VCaP (cell line): ENCODE measurements at regions not wholly inside any gene's neighbourhood (a gene's known extent, or its start where the extent isn't known, plus 50 kb on each side); places are given as distances from the start of the nearest gene placed in this dataset.
A peak's percentile ranks its signal among the peaks of the same experiment; 100 is the strongest.

Experiments
- H3K27ac ChIP-seq: fragments of 450-650 bp; 2 replicates; pipeline ENCODE4 v1.5.1; 2017
- TF ChIP-seq, protein P1 (sequence below): fragments of 450-650 bp; conservative IDR thresholded peaks from 2 replicates; pipeline ENCODE4 v1.5.1; 2017; ENCODE audit warnings: mild to moderate bottlenecking, moderate library complexity

DNA sequence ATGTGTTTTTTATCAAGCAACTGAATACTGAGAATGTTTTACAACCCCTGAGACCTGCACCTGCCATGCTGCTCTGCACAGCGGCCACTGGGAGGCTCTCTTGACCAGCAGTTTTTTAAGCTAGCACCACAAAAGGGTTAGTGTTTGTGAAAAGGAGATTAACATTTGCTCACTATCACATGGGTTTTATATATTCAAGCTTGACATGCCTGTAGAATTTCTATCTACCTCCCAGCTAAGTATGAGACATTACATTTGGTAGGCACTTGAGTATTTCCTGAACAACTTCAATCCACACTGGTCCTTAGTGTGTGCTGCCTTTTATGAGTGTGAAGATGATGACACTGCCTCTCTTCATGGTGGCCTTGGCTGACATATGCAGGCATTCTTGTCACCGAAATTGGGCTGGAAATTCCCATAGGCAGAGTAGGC lies 1238.9 kb downstream of the UQCRFS1 start:
- peak overlapping the region; percentile 70; the same call in 1 of the 2 replicates for H3K27ac ChIP-seq
- TF ChIP-seq, protein P1, sequence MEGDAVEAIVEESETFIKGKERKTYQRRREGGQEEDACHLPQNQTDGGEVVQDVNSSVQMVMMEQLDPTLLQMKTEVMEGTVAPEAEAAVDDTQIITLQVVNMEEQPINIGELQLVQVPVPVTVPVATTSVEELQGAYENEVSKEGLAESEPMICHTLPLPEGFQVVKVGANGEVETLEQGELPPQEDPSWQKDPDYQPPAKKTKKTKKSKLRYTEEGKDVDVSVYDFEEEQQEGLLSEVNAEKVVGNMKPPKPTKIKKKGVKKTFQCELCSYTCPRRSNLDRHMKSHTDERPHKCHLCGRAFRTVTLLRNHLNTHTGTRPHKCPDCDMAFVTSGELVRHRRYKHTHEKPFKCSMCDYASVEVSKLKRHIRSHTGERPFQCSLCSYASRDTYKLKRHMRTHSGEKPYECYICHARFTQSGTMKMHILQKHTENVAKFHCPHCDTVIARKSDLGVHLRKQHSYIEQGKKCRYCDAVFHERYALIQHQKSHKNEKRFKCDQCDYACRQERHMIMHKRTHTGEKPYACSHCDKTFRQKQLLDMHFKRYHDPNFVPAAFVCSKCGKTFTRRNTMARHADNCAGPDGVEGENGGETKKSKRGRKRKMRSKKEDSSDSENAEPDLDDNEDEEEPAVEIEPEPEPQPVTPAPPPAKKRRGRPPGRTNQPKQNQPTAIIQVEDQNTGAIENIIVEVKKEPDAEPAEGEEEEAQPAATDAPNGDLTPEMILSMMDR, result peak; percentile 93

DNA sequence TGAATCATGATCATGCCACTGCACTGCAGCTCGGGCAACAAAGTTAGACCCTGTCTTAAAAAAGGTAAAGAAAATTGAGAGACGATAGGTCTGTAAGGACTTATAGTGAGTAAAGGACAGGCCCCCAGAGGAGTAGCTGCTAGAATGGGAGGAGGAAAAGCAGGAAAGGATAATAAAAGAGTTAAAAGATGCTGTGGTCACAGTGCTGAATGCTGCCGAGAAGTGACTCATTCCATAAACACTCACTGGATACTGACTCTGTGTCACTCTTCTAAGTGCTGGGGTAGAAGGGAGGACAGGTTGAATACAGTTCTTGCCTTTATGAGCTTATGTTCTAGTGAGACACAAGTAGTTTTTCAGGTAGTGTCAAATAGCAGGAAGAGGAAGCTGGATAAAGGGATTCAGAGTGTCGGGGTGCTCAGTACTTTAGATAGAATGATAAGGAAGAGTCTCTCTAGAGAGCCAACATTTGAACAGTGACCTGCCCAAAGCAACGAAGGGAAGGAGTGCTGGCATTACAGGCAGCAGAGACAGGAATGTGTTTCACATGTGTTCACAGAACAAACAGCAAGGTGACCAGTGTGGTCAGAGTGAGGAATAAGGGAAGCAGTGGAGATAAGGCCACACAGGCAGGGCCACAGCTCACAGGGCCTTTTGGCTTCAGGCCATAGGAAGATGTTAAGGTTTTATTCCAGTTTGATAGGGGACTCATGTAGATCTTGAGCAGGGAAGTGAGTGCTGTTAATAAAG lies 1240.5 kb downstream of the UQCRFS1 start:
- TF ChIP-seq, protein P1, result no peak
- H3K27ac ChIP-seq, result peak overlapping the region; percentile 70

DNA sequence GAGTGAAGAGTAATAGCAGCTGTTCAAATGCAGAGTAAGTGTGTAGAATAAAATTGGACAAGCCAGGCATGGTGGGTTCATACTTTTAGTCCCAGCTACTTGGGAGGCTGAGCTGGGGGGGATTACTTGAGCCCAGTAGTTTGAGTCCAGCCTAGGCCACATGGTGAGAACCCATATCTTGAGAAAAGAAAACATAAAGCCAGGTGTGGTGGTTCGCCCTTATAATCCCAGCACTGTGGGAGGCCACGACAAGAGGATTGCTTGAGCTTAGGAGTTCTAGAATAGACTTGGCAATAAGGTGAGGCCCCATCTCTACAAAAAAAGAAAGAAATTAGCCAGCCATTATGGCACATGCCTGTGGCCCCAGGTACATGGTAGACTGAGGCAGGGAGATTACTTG lies 1241.1 kb downstream of the UQCRFS1 start:
- peak overlapping the region; percentile 70 for H3K27ac ChIP-seq
- TF ChIP-seq, protein P1, result no peak

DNA sequence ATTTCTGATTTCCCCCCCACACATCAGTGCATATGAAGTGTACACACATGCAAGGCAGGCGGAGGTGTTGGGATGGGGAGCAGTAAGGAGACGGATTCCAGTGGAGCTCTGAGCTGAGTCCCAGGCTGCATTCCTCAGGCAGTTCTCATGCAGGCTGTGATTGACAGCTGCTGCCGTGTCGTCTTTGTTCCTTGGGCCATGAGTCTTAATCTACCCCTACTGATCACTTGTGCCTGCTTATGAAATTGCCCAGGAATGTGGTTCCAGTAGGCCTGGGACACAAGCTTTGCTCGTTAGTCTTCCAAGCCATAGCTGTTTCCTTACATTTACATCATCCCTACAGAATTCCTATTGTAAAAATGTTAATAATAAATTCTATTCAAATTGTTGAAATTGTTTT lies 1241.9 kb downstream of the UQCRFS1 start:
- H3K27ac ChIP-seq, result peak overlapping the region; percentile 70; the same call in 1 of the 2 replicates

DNA sequence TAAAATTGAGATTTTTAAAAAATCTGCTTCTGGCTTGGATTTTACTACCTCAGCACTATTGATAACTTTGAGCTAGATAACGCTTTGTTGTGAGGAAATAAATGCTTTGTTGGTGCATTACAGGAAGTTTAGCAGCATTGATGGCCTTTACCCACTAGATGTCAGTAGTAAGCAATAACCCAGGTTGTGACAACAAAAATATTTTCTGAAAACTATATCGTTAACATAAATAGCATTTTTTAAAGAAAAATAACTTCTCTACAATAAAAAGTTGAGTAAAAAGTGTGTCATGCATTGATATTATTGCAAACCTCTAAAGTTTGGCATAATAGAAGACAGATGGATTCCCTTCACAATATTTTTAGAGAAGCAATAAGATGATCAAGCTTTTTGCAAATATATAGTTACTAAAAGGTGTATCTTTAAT lies 1246.5 kb downstream of the UQCRFS1 start:
- no peak overlapping the region for H3K27ac ChIP-seq
- TF ChIP-seq, protein P1, result peak; percentile 92

More for the DNA sequence above, 1241.9 kb downstream of the UQCRFS1 start:
- TF ChIP-seq, protein P1, result no peak

DNA sequence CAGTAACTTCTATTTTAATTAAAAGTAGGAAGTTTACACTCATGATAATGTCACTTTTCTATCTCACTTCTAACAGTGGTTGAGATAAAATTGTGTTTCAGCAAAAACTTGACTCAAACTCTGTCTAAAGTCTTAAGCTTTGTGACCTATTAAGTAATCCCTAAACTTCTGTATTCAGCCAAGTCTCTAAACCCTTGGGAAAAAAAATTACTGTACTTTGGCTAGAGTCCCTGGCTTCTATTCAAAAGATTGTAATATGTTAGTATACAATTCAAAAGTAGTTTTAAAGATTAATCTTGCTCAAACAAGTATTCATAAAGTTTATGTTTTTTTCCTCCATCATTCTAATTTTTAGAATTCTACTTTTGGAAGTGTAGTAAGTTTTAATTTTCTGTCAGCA lies 1248.8 kb downstream of the UQCRFS1 start:
- H3K27ac ChIP-seq, result peak overlapping the region; percentile 32; the same call in 1 of the 2 replicates
- TF ChIP-seq, protein P1, result no peak

DNA sequence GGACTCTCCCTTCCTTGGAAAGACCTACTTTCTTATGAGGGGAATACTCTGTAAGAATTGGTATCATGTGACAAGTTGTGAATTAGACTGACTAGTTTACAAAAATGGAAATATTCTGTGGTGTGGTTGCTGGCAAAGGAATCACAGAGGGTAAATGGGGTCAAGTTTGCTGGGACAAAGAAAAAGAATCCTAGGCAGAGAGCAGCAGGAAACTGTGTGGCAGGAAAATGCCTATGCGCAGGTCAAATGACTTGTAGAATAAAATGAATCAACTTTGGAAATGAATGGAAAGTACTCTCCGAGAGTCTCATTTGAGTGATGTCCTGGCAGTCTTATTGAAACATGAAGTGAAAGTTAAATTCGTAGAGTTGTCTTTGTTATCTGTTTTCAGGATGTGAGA lies 1250.7 kb downstream of the UQCRFS1 start:
- TF ChIP-seq, protein P1, result no peak
- H3K27ac ChIP-seq, result no peak overlapping the region; the same call in 1 of the 2 replicates
